IMR-90 (cell line): ENCODE measurements at regions not wholly inside any gene's neighbourhood (a gene's known extent, or its start where the extent isn't known, plus 50 kb on each side); places are given as distances from the start of the nearest gene placed in this dataset.

Experiments used
- ATAC-seq: fragments of 200-7000 bp; cut with Tn5 transposase; 2 replicates; pipeline ENCODE4 v1.9.1; 2020; ENCODE audit warnings: low read depth, mild to moderate bottlenecking, moderate library complexity
- BruUV-seq: library from RNA; stranded (reverse); fragments of 400-500 nt; replicated peaks from 2 replicates; lab custom pipeline; 2021; lab: Mats Ljungman, UMichigan
- CTCF ChIA-PET: fragments of 300-600 bp; formaldehyde crosslinking; extraction: SDS; loops from one replicate; lab custom pipeline; 2021; ENCODE audit warnings: antibody characterized with exemption; lab: Yijun Ruan, JAX
- POLR2A ChIA-PET: fragments of 300-600 bp; sonication (Branson Sonifier 250); formaldehyde crosslinking; loops from one replicate; lab custom pipeline; 2022; ENCODE audit warnings: antibody characterized with exemption; ENCODE audit not compliant: unreplicated experiment; lab: Charles Lee
- DNase-seq: peaks from one replicate; pipeline ENCODE4 v3.0.0; 2013
- H2AFZ ChIP-seq: replicated peaks from 2 replicates; pipeline ENCODE3; 2013; ENCODE audit warnings: low read length, mild to moderate bottlenecking; ENCODE audit not compliant: poor library complexity
- H2AK5ac ChIP-seq: 2 replicates; pipeline ENCODE4 v1.6.1; 2013; ENCODE audit warnings: low read depth, low read length, inconsistent platforms
- H2AK9ac ChIP-seq: replicated peaks from 2 replicates; pipeline ENCODE3; 2013; ENCODE audit warnings: mild to moderate bottlenecking, low read depth, low read length, moderate library complexity; ENCODE audit not compliant: poor library complexity
- H2BK120ac ChIP-seq: 2 replicates; pipeline ENCODE4 v1.6.1; 2013; ENCODE audit warnings: low read depth, low read length, inconsistent platforms
- H2BK15ac ChIP-seq: 3 replicates; pipeline ENCODE4 v1.6.1; 2013; ENCODE audit warnings: low read depth, low read length, inconsistent platforms
- H2BK20ac ChIP-seq: 2 replicates; pipeline ENCODE4 v1.6.1; 2013; ENCODE audit warnings: low read depth, mild to moderate bottlenecking, inconsistent platforms, low read length, moderate library complexity
- H2BK5ac ChIP-seq: 2 replicates; pipeline ENCODE4 v1.6.1; 2013; ENCODE audit warnings: mild to moderate bottlenecking, low read depth, low read length, inconsistent platforms; ENCODE audit not compliant: poor library complexity, severe bottlenecking
- H3K14ac ChIP-seq: replicated peaks from 2 replicates; pipeline ENCODE4 v1.6.1; 2013; ENCODE audit warnings: low read depth, low read length, inconsistent platforms
- H3K18ac ChIP-seq: 2 replicates; pipeline ENCODE4 v1.6.1; 2013; ENCODE audit warnings: low read depth, low read length, control low read depth
- H3K23ac ChIP-seq: 2 replicates; pipeline ENCODE4 v1.6.1; 2013; ENCODE audit warnings: low read depth, low read length, inconsistent platforms
- H3K27ac ChIP-seq: 2 replicates; pipeline ENCODE4 v1.5.1; 2013; ENCODE audit warnings: mild to moderate bottlenecking, control low read depth, low read length; ENCODE audit not compliant: insufficient read depth
- H3K27me3 ChIP-seq: 2 replicates; pipeline ENCODE4 v1.6.1; 2013; ENCODE audit warnings: low read length; ENCODE audit not compliant: control insufficient read depth, insufficient read depth
- H3K36me3 ChIP-seq: 2 replicates; pipeline ENCODE4 v1.6.1; 2013; ENCODE audit warnings: low read length, mixed read lengths; ENCODE audit not compliant: control insufficient read depth, insufficient read depth
- H3K4ac ChIP-seq: 2 replicates; pipeline ENCODE4 v1.6.1; 2013; ENCODE audit warnings: low read depth, low read length, inconsistent platforms
- H3K4me1 ChIP-seq: 2 replicates; pipeline ENCODE4 v1.6.1; 2013; ENCODE audit warnings: low read length, mixed read lengths; ENCODE audit not compliant: control insufficient read depth, insufficient read depth
- H3K4me2 ChIP-seq: 2 replicates; pipeline ENCODE4 v1.6.1; 2013; ENCODE audit warnings: low read depth, mild to moderate bottlenecking, control low read depth, low read length, moderate library complexity
- H3K4me3 ChIP-seq: 2 replicates; pipeline ENCODE4 v1.5.1; 2013; ENCODE audit warnings: low read depth, mild to moderate bottlenecking, control low read depth, low read length, moderate library complexity; ENCODE audit not compliant: insufficient read depth
- H3K56ac ChIP-seq: 2 replicates; pipeline ENCODE4 v1.6.1; 2013; ENCODE audit warnings: low read length, inconsistent platforms; ENCODE audit not compliant: insufficient read depth; ENCODE audit errors: extremely low read depth
- H3K79me1 ChIP-seq, 2 experiments: 2 replicates each; pipeline ENCODE4 v1.6.1; 2013; ENCODE audit warnings: low read length in 2 of 2, inconsistent platforms in 1 of 2, low read depth in 1 of 2
- H3K9ac ChIP-seq: 2 replicates; pipeline ENCODE4 v1.6.1; 2013; ENCODE audit warnings: low read depth, low read length, control low read depth
- H3K9me1 ChIP-seq: 2 replicates; pipeline ENCODE4 v1.6.1; 2013; ENCODE audit warnings: low read length, inconsistent platforms; ENCODE audit not compliant: insufficient read depth
- H3K9me3 ChIP-seq: 2 replicates; pipeline ENCODE4 v1.6.1; 2013; ENCODE audit warnings: low read length; ENCODE audit not compliant: control insufficient read depth, insufficient read depth
- H4K20me1 ChIP-seq: 2 replicates; pipeline ENCODE4 v1.6.1; 2013; ENCODE audit warnings: low read length, inconsistent platforms; ENCODE audit not compliant: insufficient read depth
- H4K5ac ChIP-seq: 2 replicates; pipeline ENCODE4 v1.6.1; 2013; ENCODE audit warnings: mild to moderate bottlenecking, low read depth, low read length, control low read depth
- H4K8ac ChIP-seq, 2 experiments: 2 replicates each; pipeline ENCODE4 v1.6.1; 2013; ENCODE audit warnings: low read depth in 2 of 2, low read length in 2 of 2, control low read depth in 1 of 2, inconsistent platforms in 1 of 2
- H4K91ac ChIP-seq: 2 replicates; pipeline ENCODE4 v1.6.1; 2013; ENCODE audit warnings: low read depth, low read length, inconsistent platforms; ENCODE audit not compliant: insufficient read depth
- BHLHE40 ChIP-seq: fragments of 150-350 bp; IDR thresholded peaks from 2 replicates; pipeline ENCODE4 v1.6.1; 2016; ENCODE audit warnings: mild to moderate bottlenecking, low read depth, low read length
- CHD1 ChIP-seq: IDR thresholded peaks from 2 replicates; pipeline ENCODE4 v1.6.1; 2012; ENCODE audit warnings: low read depth, low read length, improper control_type of control experiment
- CTCF ChIP-seq: conservative IDR thresholded peaks from 2 replicates; pipeline ENCODE4 v1.5.1; 2012; ENCODE audit warnings: mild to moderate bottlenecking, low read depth, low read length, improper control_type of control experiment
- FOS ChIP-seq: fragments of 150-350 bp; IDR thresholded peaks from 2 replicates; pipeline ENCODE4 v1.6.1; 2016; ENCODE audit warnings: low read depth, low read length
- MAFK ChIP-seq: IDR thresholded peaks from 2 replicates; pipeline ENCODE4 v1.6.1; 2012; ENCODE audit warnings: low read depth, low read length, improper control_type of control experiment
- MAZ ChIP-seq: IDR thresholded peaks from 2 replicates; pipeline ENCODE4 v1.6.1; 2012; ENCODE audit warnings: low read depth, mild to moderate bottlenecking, low read length, improper control_type of control experiment, moderate library complexity, borderline replicate concordance
- NFE2L2 ChIP-seq: fragments of 150-350 bp; IDR thresholded peaks from 2 replicates; pipeline ENCODE4 v1.6.1; 2016; ENCODE audit warnings: low read depth, mild to moderate bottlenecking, low read length
- POLR2A ChIP-seq: IDR thresholded peaks from 2 replicates; pipeline ENCODE4 v1.6.1; 2012; ENCODE audit warnings: mild to moderate bottlenecking, low read depth, low read length
- RAD21 ChIP-seq: IDR thresholded peaks from 2 replicates; pipeline ENCODE4 v1.6.1; 2012; ENCODE audit warnings: low read length, improper control_type of control experiment
- RCOR1 ChIP-seq: IDR thresholded peaks from 2 replicates; pipeline ENCODE4 v1.6.1; 2012; ENCODE audit warnings: mild to moderate bottlenecking, low read length, improper control_type of control experiment; ENCODE audit not compliant: insufficient replicate concordance
- RFX5 ChIP-seq: IDR thresholded peaks from 2 replicates; pipeline ENCODE4 v1.8.0; 2012; ENCODE audit warnings: low read depth, mild to moderate bottlenecking, low read length, moderate library complexity
- SMC3 ChIP-seq: fragments of 150-350 bp; IDR thresholded peaks from 2 replicates; pipeline ENCODE4 v1.6.1; 2016; ENCODE audit warnings: low read depth, mild to moderate bottlenecking, antibody characterized with exemption, low read length, moderate library complexity
- USF2 ChIP-seq: fragments of 150-350 bp; IDR thresholded peaks from 2 replicates; pipeline ENCODE4 v1.6.1; 2017; ENCODE audit warnings: mild to moderate bottlenecking, antibody characterized with exemption, low read length, low read depth
- whole genome bisulfite sequencing, 2 experiments: methylation state at CpG; one replicate each; pipeline versions ENCODE4 v1.1.5 to v1.1.7; 2013; ENCODE audit warnings: missing lambda C conversion rate in 2 of 2; ENCODE audit not compliant: insufficient read length in 1 of 2; ENCODE audit errors: extremely low coverage in 2 of 2; 5-methylcytosine and 5-hydroxymethylcytosine counted together
- dilution Hi-C: fragments of 300-500 bp; cut with HindIII; formaldehyde crosslinking; loops from one replicate; pipeline ENCODE4 v1.14.3; 2018; ENCODE audit warnings: low sequenced_read_pairs; ENCODE audit not compliant: unreplicated experiment
- in situ Hi-C: fragments of 300-500 bp; cut with MboI; formaldehyde crosslinking; loops from 3 replicates; pipeline ENCODE4 v1.14.3; 2019; ENCODE audit warnings: low sequenced_read_pairs, inconsistent platforms, mixed read lengths
- intact Hi-C: fragments of 100-400 bp; cut with micrococcal nuclease; formaldehyde crosslinking; loops from 2 replicates; pipeline ENCODE4 v1.10.0; 2022

DNA sequence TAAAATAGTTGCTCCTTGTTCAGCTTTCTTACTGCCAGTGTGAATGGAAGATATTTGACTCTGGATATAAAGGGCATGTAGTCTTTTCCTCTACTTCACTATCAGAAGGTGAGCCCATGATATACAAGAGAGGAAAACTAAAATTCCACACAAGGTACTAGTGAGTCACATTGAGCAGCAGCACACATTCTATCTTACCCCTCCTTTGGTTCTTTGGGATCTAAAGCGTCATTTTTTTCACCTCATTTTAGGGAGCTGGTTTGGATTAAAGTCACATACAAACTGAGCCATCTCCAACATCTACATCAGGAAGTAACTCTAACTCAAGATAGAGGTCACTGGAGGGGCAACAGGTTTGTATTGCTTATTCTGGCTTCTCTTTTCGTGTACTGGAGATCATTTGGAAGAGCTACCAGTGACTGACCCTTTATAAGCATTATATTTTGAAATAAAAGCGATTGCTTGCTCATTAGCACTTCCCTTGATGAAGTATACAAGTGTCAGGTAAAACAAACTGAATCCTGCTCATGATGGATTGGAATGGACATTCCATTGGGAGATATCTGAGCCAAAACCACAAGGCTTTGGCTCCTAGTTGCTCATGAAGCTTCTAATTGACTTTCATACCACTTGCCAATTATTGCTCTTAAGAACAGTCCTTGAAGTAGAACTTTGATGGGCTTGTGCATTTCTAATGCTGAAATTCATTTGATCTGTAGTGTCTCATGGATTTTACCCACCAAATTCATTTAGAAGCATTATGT is 124.1 kb downstream of the SPCS3 start:
- ChIA-PET CTCF (interaction anchor here (0.6 to 1.0 kb wide), 2 partner anchors 33 to 45 kb away, joined by 3 to 4 read pairs; no protein-coding TSS in a partner anchor), POLR2A (no interaction called here)
- in situ Hi-C loops (no loop called here), dilution Hi-C loops (no loop called here), intact Hi-C loops (loop anchor here (5.0 kb wide), 1 partner anchor 103 kb away; no protein-coding TSS in a partner anchor)
- H4K20me1 ChIP-seq: no peaks in the 10 kb centered on the region
- no peaks in the 10 kb centered on the region for H3K36me3 ChIP-seq
- H3K27me3 ChIP-seq: no peaks in the 10 kb centered on the region
- no peak overlapping the region for H2AK9ac ChIP-seq
- H2AK5ac ChIP-seq: peak overlapping the region; percentile 27; the same call in 1 of the 2 replicates
- DNase-seq: no peak
- no peak overlapping the region for H3K56ac ChIP-seq
- H4K5ac ChIP-seq: no peak overlapping the region; the same call in 1 of the 2 replicates
- peaks cover 6% of the 10 kb centered on the region; the same call in 1 of the 2 replicates for H3K4me1 ChIP-seq
- H3K9me3 ChIP-seq: peaks cover 2% of the 10 kb centered on the region; the same call in 1 of the 2 replicates
- H2BK5ac ChIP-seq: peak overlapping the region; percentile 67
- H2BK120ac ChIP-seq: peak overlapping the region; percentile 55
- H3K9me1 ChIP-seq: no peaks in the 10 kb centered on the region; the same call in 1 of the 2 replicates
- peak overlapping the region; percentile 92 for H3K18ac ChIP-seq
- peak overlapping the region; percentile 42; the same call in 1 of the 2 replicates for H3K4ac ChIP-seq
- H3K23ac ChIP-seq: no peak overlapping the region; the same call in 1 of the 2 replicates
- peak overlapping the region in 1 of 2 experiments; percentile 34; a peak in 2 of 4 replicates for H4K8ac ChIP-seq
- no TSS peak for BruUV-seq
- WGBS, 2 experiments: no CpG with 5 or more reads among the region's 3 CpGs
- peak overlapping the region; percentile 53; the same call in 2 of the 3 replicates for H2BK15ac ChIP-seq
- H3K27ac ChIP-seq: no peak overlapping the region
- ATAC-seq: peak; percentile 39
- H2AFZ ChIP-seq: no peak overlapping the region
- peak overlapping the region; percentile 39 for H3K14ac ChIP-seq
- H3K4me2 ChIP-seq: peak overlapping the region; percentile 20; the same call in 1 of the 2 replicates
- no peak overlapping the region for H3K4me3 ChIP-seq
- TF ChIP-seq NFE2L2 (no peak), POLR2A (no peak), BHLHE40 (no peak), MAFK (no peak), RAD21 (no peak), RCOR1 (no peak), USF2 (no peak), MAZ (no peak), FOS (no peak), CHD1 (no peak), CTCF (no peak), SMC3 (no peak), RFX5 (no peak)
- no peak overlapping the region for H3K9ac ChIP-seq
- no peaks in the 10 kb centered on the region for H3K79me1 ChIP-seq
- H2BK20ac ChIP-seq: peak overlapping the region; percentile 84
- peak overlapping the region; percentile 27; the same call in 1 of the 2 replicates for H4K91ac ChIP-seq
